ENCODE measurements at regions not wholly inside any gene's neighbourhood (a gene's known extent, or its start where the extent isn't known, plus 50 kb on each side); places are given as distances from the start of the nearest gene placed in this dataset.

GRCh38 chr3:174685796-174686195, 173.3 kb upstream of the NAALADL2 start:
- Mint-ChIP-seq H3K4me3 (no peak overlapping the region), H3K27me3 (ENCODE audit: low read depth in 3 of 3) (no peaks in the 10 kb centered on the region), H3K4me1 (no peaks in the 10 kb centered on the region), H3K9me3 (peaks cover 3 to 11% (median 5%) of the 10 kb centered on the region in 7 donors), H3K36me3 (no peaks in the 10 kb centered on the region), H3K27ac (no peak overlapping the region)
- WGBS (ENCODE audit: insufficient coverage): 100% methylated on average over 1 of the region's 4 CpGs
- DNase-seq: no peak
- no peaks in the 10 kb centered on the region for H3K79me2 ChIP-seq (ENCODE audit: insufficient read depth, low read length)
- H3K4me2 ChIP-seq (replicated peaks; ENCODE audit: extremely low read depth, low read length, poor library complexity, severe bottlenecking): no peak overlapping the region
- H4K20me1 ChIP-seq (ENCODE audit: insufficient read depth, low read length): no peaks in the 10 kb centered on the region
- no peaks in the 10 kb centered on the region for H3K27me3 ChIP-seq (ENCODE audit: control insufficient read depth in 2 of 2, insufficient read depth in 2 of 2, low read length in 2 of 2)
- no peak overlapping the region for H3K9ac ChIP-seq (ENCODE audit: insufficient read depth, low read length, poor library complexity, severe bottlenecking)
- H3K4me1 ChIP-seq (ENCODE audit: control insufficient read depth in 1 of 2, insufficient read depth in 2 of 2, low read length in 2 of 2): no peaks in the 10 kb centered on the region
- H3K4me3 ChIP-seq (replicated peaks in 1 of 3; ENCODE audit: low read depth in 2 of 3, low read length in 3 of 3): no peak overlapping the region
- intact Hi-C loops (cut with micrococcal nuclease): no loop called here
- no peaks in the 10 kb centered on the region for H3K36me3 ChIP-seq (replicated peaks in 1 of 2; ENCODE audit: control insufficient read depth in 1 of 2, insufficient read depth in 2 of 2, low read length in 2 of 2)
- H3K27ac ChIP-seq (ENCODE audit: low read depth in 1 of 2, low read length in 2 of 2): no peak overlapping the region
- no peak overlapping the region for H2AFZ ChIP-seq (ENCODE audit: insufficient read depth, low read depth, low read length, poor library complexity, severe bottlenecking)
- TF ChIP-seq CTCF (IDR thresholded peaks at IDR 0.05): no peak
- H3K9me3 ChIP-seq (replicated peaks in 1 of 2; ENCODE audit: control insufficient read depth in 1 of 2, insufficient read depth in 1 of 2, low read length in 2 of 2): peaks cover 12 to 19% of the 10 kb centered on the region in 2 donors

DNA sequence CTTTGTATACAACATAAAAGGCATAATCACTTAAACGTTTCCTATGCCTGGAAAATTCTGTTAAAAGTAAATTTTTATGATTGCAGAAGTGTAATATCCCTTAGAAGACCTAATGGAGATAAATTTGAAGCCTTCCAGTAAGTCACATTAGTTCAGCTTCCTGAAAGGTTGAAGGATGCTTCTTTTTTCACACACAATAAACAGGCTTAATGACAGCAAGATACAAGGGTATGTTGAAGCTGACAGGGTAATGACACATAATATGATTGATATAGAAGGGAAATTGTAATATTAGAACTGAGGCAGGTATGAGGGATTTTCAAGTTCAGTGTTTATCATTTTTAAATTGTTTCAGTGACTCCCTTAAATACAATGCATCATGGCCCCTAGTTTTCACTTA, 161.8 kb upstream of the NAALADL2 start:
- Mint-ChIP-seq H3K4me3 (no peak overlapping the region), H3K27me3 (ENCODE audit: low read depth in 3 of 3) (no peaks in the 10 kb centered on the region), H3K9me3 (peaks cover 0 to 4% (median 3%) of the 10 kb centered on the region in 7 donors), H3K4me1 (no peaks in the 10 kb centered on the region), H3K27ac (no peak overlapping the region), H3K36me3 (no peaks in the 10 kb centered on the region)
- TF ChIP-seq CTCF (IDR thresholded peaks at IDR 0.05): no peak
- Histone ChIP-seq H3K9ac (ENCODE audit: insufficient read depth, low read length, poor library complexity, severe bottlenecking) (no peak overlapping the region), H3K27ac (ENCODE audit: low read depth in 1 of 2, low read length in 2 of 2) (no peak overlapping the region), H3K9me3 (replicated peaks in 1 of 2; ENCODE audit: control insufficient read depth in 1 of 2, insufficient read depth in 1 of 2, low read length in 2 of 2) (peaks cover 0 to 3% of the 10 kb centered on the region in 2 donors), H3K79me2 (ENCODE audit: insufficient read depth, low read length) (no peaks in the 10 kb centered on the region), H3K4me2 (replicated peaks; ENCODE audit: extremely low read depth, low read length, poor library complexity, severe bottlenecking) (no peak overlapping the region), H4K20me1 (ENCODE audit: insufficient read depth, low read length) (no peaks in the 10 kb centered on the region), H3K4me1 (ENCODE audit: control insufficient read depth in 1 of 2, insufficient read depth in 2 of 2, low read length in 2 of 2) (no peaks in the 10 kb centered on the region), H3K27me3 (ENCODE audit: control insufficient read depth in 2 of 2, insufficient read depth in 2 of 2, low read length in 2 of 2) (no peaks in the 10 kb centered on the region), H3K36me3 (replicated peaks in 1 of 2; ENCODE audit: control insufficient read depth in 1 of 2, insufficient read depth in 2 of 2, low read length in 2 of 2) (no peaks in the 10 kb centered on the region), H3K4me3 (replicated peaks in 1 of 3; ENCODE audit: low read depth in 2 of 3, low read length in 3 of 3) (no peak overlapping the region), H2AFZ (ENCODE audit: insufficient read depth, low read depth, low read length, poor library complexity, severe bottlenecking) (no peak overlapping the region)
- intact Hi-C loops (cut with micrococcal nuclease): no loop called here
- no peak for DNase-seq
- no CpG with 5 or more reads among the region's 1 CpG for WGBS (ENCODE audit: insufficient coverage)
